Chondrocyte (in vitro differentiated cells): ENCODE measurements at regions not wholly inside any gene's neighbourhood (a gene's known extent, or its start where the extent isn't known, plus 50 kb on each side); places are given as distances from the start of the nearest gene placed in this dataset.

Source experiments
- DNase-seq: peaks from one replicate; pipeline ENCODE4 v3.0.0; 2021; ENCODE audit warnings: mixed read lengths, low spot score
- H3K27ac Mint-ChIP-seq: one replicate; pipeline ENCODE4 v1.8.0; 2021; ENCODE audit warnings: mild to moderate bottlenecking, moderate library complexity, mixed read lengths; ENCODE audit not compliant: unreplicated experiment
- H3K27me3 Mint-ChIP-seq: 2 replicates; pipeline ENCODE4 v1.8.0; 2021; ENCODE audit warnings: low read depth, mixed read lengths
- H3K36me3 Mint-ChIP-seq: 2 replicates; pipeline ENCODE4 v1.8.0; 2021; ENCODE audit warnings: low read depth, mixed read lengths
- H3K4me1 Mint-ChIP-seq: 2 replicates; pipeline ENCODE4 v1.8.0; 2021; ENCODE audit warnings: low read depth, mild to moderate bottlenecking, mixed read lengths
- H3K4me3 Mint-ChIP-seq: one replicate; pipeline ENCODE4 v1.8.0; 2021; ENCODE audit warnings: mild to moderate bottlenecking, moderate library complexity, mixed read lengths; ENCODE audit not compliant: unreplicated experiment
- H3K9me3 Mint-ChIP-seq: 2 replicates; pipeline ENCODE4 v1.8.0; 2021; ENCODE audit warnings: low read depth, mixed read lengths
- CTCF ChIP-seq: fragments of 200-600 bp; sonication (generic); IDR thresholded peaks from 2 replicates; pipeline ENCODE4 v1.5.0; 2021; ENCODE audit warnings: antibody characterized with exemption, mild to moderate bottlenecking, moderate library complexity

- Mint-ChIP-seq H3K9me3 (peaks cover 2% of the 10 kb centered on the region), H3K27me3 (peaks cover under 1% of the 10 kb centered on the region), H3K4me3 (no peak overlapping the region), H3K27ac (no peak overlapping the region), H3K4me1 (peaks cover 22% of the 10 kb centered on the region), H3K36me3 (no peaks in the 10 kb centered on the region)
- TF ChIP-seq CTCF: no peak
- no peak for DNase-seq
Observed at GRCh38 chr10:59537501-59537900, 172.1 kb downstream of the SLC16A9 start.

GRCh38 chr10:59536167-59537014, 173.3 kb downstream of the SLC16A9 start:
- no peak overlapping the region for H3K4me3 Mint-ChIP-seq
- no peaks in the 10 kb centered on the region for H3K36me3 Mint-ChIP-seq
- H3K9me3 Mint-ChIP-seq: no peaks in the 10 kb centered on the region
- peak; percentile 26 for TF ChIP-seq CTCF
- peak overlapping the region; percentile 86 for H3K27ac Mint-ChIP-seq
- H3K4me1 Mint-ChIP-seq: peaks cover 22% of the 10 kb centered on the region
- peaks cover 5% of the 10 kb centered on the region for H3K27me3 Mint-ChIP-seq
- DNase-seq: no peak

- peaks cover 16% of the 10 kb centered on the region for H3K27me3 Mint-ChIP-seq
- H3K27ac Mint-ChIP-seq: no peak overlapping the region
- no peak overlapping the region for H3K4me3 Mint-ChIP-seq
- TF ChIP-seq CTCF: no peak
- peaks cover 3% of the 10 kb centered on the region for H3K9me3 Mint-ChIP-seq
- no peaks in the 10 kb centered on the region for H3K4me1 Mint-ChIP-seq
- DNase-seq: no peak
- H3K36me3 Mint-ChIP-seq: no peaks in the 10 kb centered on the region
Observed at GRCh38 chr10:59524348-59524747, 162.0 kb upstream of the FAM13C start.

- Mint-ChIP-seq H3K27ac (no peak overlapping the region), H3K9me3 (no peaks in the 10 kb centered on the region), H3K4me1 (no peaks in the 10 kb centered on the region), H3K27me3 (peaks cover 16% of the 10 kb centered on the region), H3K4me3 (no peak overlapping the region), H3K36me3 (no peaks in the 10 kb centered on the region)
- no peak for DNase-seq
- no peak for TF ChIP-seq CTCF
Observed at GRCh38 chr10:59523851-59524250, 161.5 kb upstream of the FAM13C start.

GRCh38 chr10:59517996-59518395, 155.6 kb upstream of the FAM13C start:
- H3K4me3 Mint-ChIP-seq: no peak overlapping the region
- DNase-seq: no peak

More at GRCh38 chr10:59517996-59518395, 155.6 kb upstream of the FAM13C start:
- no peak for TF ChIP-seq CTCF
- Mint-ChIP-seq H3K4me1 (no peaks in the 10 kb centered on the region), H3K36me3 (no peaks in the 10 kb centered on the region), H3K9me3 (no peaks in the 10 kb centered on the region), H3K27me3 (peaks cover 45% of the 10 kb centered on the region), H3K27ac (no peak overlapping the region)
